Thyroid gland (tissue), 4 donors: ENCODE measurements at regions not wholly inside any gene's neighbourhood (a gene's known extent, or its start where the extent isn't known, plus 50 kb on each side); places are given as distances from the start of the nearest gene placed in this dataset.

Experiments
- DNase-seq, 2 donors: peaks; one replicate each; pipeline ENCODE4 v3.0.0-alpha.2; 2019
- H3K27ac ChIP-seq, 3 donors: fragments of 200-600 bp; sonication (generic); 1 replicate in 2 of 3; 2 replicates in 1 of 3; pipeline ENCODE4 v1.5.1; 2016 to 2019; ENCODE audit warnings: mild to moderate bottlenecking in 1 of 3, moderate library complexity in 1 of 3
- H3K27me3 ChIP-seq: fragments of 200-600 bp; sonication (generic); one replicate; pipeline ENCODE4 v1.5.1; 2019
- H3K36me3 ChIP-seq, 2 donors: fragments of 200-600 bp; sonication (generic); one replicate each; pipeline ENCODE4 v1.5.1; 2016 to 2019
- H3K4me1 ChIP-seq, 2 donors: fragments of 200-600 bp; sonication (generic); one replicate each; pipeline ENCODE4 v1.5.1; 2017 to 2019
- H3K4me3 ChIP-seq, 3 donors: fragments of 200-600 bp; sonication (generic); replicated peaks in 1 of 3; 1 replicate in 2 of 3; 2 replicates in 1 of 3; pipeline ENCODE4 v1.5.1; 2016; ENCODE audit warnings: mild to moderate bottlenecking in 1 of 3
- H3K9me3 ChIP-seq: fragments of 200-600 bp; sonication (generic); one replicate; pipeline ENCODE4 v1.5.1; 2017
- CTCF ChIP-seq, 6 experiments: fragments of 200-600 bp in 3 of 6; fragments of 450-650 bp in 3 of 6; sonication (generic) in 3 of 6; IDR thresholded peaks; one replicate each; pipeline ENCODE4 v1.5.1; 2016 to 2019; ENCODE audit warnings: antibody characterized with exemption in 6 of 6, mild to moderate bottlenecking in 2 of 6, inconsistent platforms in 1 of 6, moderate library complexity in 1 of 6
- POLR2A ChIP-seq, 2 donors: fragments of 450-650 bp; IDR thresholded peaks; one replicate each; pipeline ENCODE4 v1.6.1; 2017; ENCODE audit warnings: antibody characterized with exemption in 2 of 2, mild to moderate bottlenecking in 2 of 2, moderate library complexity in 1 of 2
- WGBS, 2 donors: methylation state at CpG; one replicate each; pipeline ENCODE4 v1.1.5; 2017; 5-methylcytosine and 5-hydroxymethylcytosine counted together
- intact Hi-C: fragments of 100-400 bp; cut with DNase I; formaldehyde crosslinking; loops from one replicate; pipeline ENCODE4 v1.15.1; 2023

GRCh38 chr3:82685761-82686160 lies 924.3 kb upstream of the GBE1 start:
- H3K9me3 ChIP-seq, result no peaks in the 10 kb centered on the region
- H3K4me1 ChIP-seq, result no peaks in the 10 kb centered on the region
- no peak for DNase-seq
- no peaks in the 10 kb centered on the region for H3K36me3 ChIP-seq
- WGBS, 2 donors, result 40 to 65% methylated on average over 3 of the region's 3 CpGs
- H3K27me3 ChIP-seq, result no peaks in the 10 kb centered on the region
- TF ChIP-seq CTCF (IDR thresholded peaks at IDR 0.05), result no peak
- no peak for TF ChIP-seq POLR2A (IDR thresholded peaks at IDR 0.05)
- H3K27ac ChIP-seq, result no peak overlapping the region
- intact Hi-C loops, result no loop called here
- no peak overlapping the region for H3K4me3 ChIP-seq

- intact Hi-C loops, result no loop called here
- H3K36me3 ChIP-seq, result no peaks in the 10 kb centered on the region
- H3K4me3 ChIP-seq, result no peak overlapping the region
- no peaks in the 10 kb centered on the region for H3K4me1 ChIP-seq
- H3K9me3 ChIP-seq, result no peaks in the 10 kb centered on the region
- no peaks in the 10 kb centered on the region for H3K27me3 ChIP-seq
- 89 to 92% methylated on average over 1 of the region's 1 CpG for WGBS, 2 donors
- DNase-seq, result no peak
- H3K27ac ChIP-seq, result no peak overlapping the region
- TF ChIP-seq POLR2A (IDR thresholded peaks at IDR 0.05) (no peak), CTCF (IDR thresholded peaks at IDR 0.05) (no peak)
Measured at GRCh38 chr3:82676356-82677026, 915.0 kb upstream of the GBE1 start.

GRCh38 chr3:82672966-82673365 lies 911.5 kb upstream of the GBE1 start:
- Histone ChIP-seq H3K36me3 (no peaks in the 10 kb centered on the region), H3K27ac (no peak overlapping the region), H3K9me3 (no peaks in the 10 kb centered on the region), H3K27me3 (no peaks in the 10 kb centered on the region), H3K4me1 (no peaks in the 10 kb centered on the region), H3K4me3 (no peak overlapping the region)
- WGBS, 2 donors, result 83 to 87% methylated on average over 2 of the region's 2 CpGs
- DNase-seq, result no peak
- intact Hi-C loops, result no loop called here
- TF ChIP-seq CTCF (IDR thresholded peaks at IDR 0.05), result no peak
- TF ChIP-seq POLR2A (IDR thresholded peaks at IDR 0.05), result no peak

- Histone ChIP-seq H3K4me3 (no peak overlapping the region), H3K4me1 (no peaks in the 10 kb centered on the region), H3K27ac (no peak overlapping the region), H3K27me3 (no peaks in the 10 kb centered on the region), H3K9me3 (no peaks in the 10 kb centered on the region), H3K36me3 (no peaks in the 10 kb centered on the region)
- WGBS, 2 donors, result 28 to 32% methylated on average over 1 of the region's 1 CpG
- no peak for TF ChIP-seq CTCF (IDR thresholded peaks at IDR 0.05)
- no peak for TF ChIP-seq POLR2A (IDR thresholded peaks at IDR 0.05)
- intact Hi-C loops, result no loop called here
- DNase-seq, result no peak
Measured at GRCh38 chr3:82671466-82671865, 910.0 kb upstream of the GBE1 start.

- intact Hi-C loops, result no loop called here
- no peak overlapping the region for H3K27ac ChIP-seq
- H3K4me3 ChIP-seq, result no peak overlapping the region
- H3K27me3 ChIP-seq, result no peaks in the 10 kb centered on the region
- H3K9me3 ChIP-seq, result no peaks in the 10 kb centered on the region
- no peak for TF ChIP-seq POLR2A (IDR thresholded peaks at IDR 0.05)
- no peak for TF ChIP-seq CTCF (IDR thresholded peaks at IDR 0.05)
- WGBS, 2 donors, result 80 to 85% methylated on average over 3 of the region's 3 CpGs
- no peaks in the 10 kb centered on the region for H3K36me3 ChIP-seq
- no peaks in the 10 kb centered on the region for H3K4me1 ChIP-seq
- no peak for DNase-seq
Measured at GRCh38 chr3:82654708-82655107, 893.3 kb upstream of the GBE1 start.
